ENCODE measurements at regions not wholly inside any gene's neighbourhood (a gene's known extent, or its start where the extent isn't known, plus 50 kb on each side); places are given as distances from the start of the nearest gene placed in this dataset.
A peak's percentile ranks its signal among the peaks of the same experiment; 100 is the strongest.

- DNase-seq (ENCODE audit: low read depth) = no peak
Measured at GRCh38 chr11:45473341-45473895, 187.3 kb upstream of the SYT13 start.

GRCh38 chr11:45472716-45473317 lies 186.7 kb upstream of the SYT13 start:
- no peak for DNase-seq (ENCODE audit: low read depth)

- no peak for DNase-seq (ENCODE audit: low read depth)
Measured at GRCh38 chr11:45471266-45471665, 185.1 kb upstream of the SYT13 start.

- no peak for DNase-seq (ENCODE audit: low read depth)
Measured at GRCh38 chr11:45470794-45471167, 184.6 kb upstream of the SYT13 start.

- peak; percentile 15 for DNase-seq (ENCODE audit: low read depth)
Measured at GRCh38 chr11:45470151-45470793, 184.1 kb upstream of the SYT13 start.

GRCh38 chr11:45468267-45468856 lies 182.2 kb upstream of the SYT13 start:
- DNase-seq (ENCODE audit: low read depth) = no peak

GRCh38 chr11:45463541-45463940 lies 177.4 kb upstream of the SYT13 start:
- no peak for DNase-seq (ENCODE audit: low read depth)

- no peak for DNase-seq (ENCODE audit: low read depth)
Measured at GRCh38 chr11:45461514-45461913, 175.4 kb upstream of the SYT13 start.

GRCh38 chr11:45459491-45459890 lies 173.3 kb upstream of the SYT13 start:
- no peak for DNase-seq (ENCODE audit: low read depth)

- DNase-seq (ENCODE audit: low read depth) = no peak
Measured at GRCh38 chr11:45458269-45458668, 172.1 kb upstream of the SYT13 start.

- DNase-seq (ENCODE audit: low read depth) = peak; percentile 12
Measured at GRCh38 chr11:45457649-45458048, 171.5 kb upstream of the SYT13 start.

- no peak for DNase-seq (ENCODE audit: low read depth)
Measured at GRCh38 chr11:45456686-45457085, 170.5 kb upstream of the SYT13 start.

GRCh38 chr11:45455536-45455935 lies 169.4 kb upstream of the SYT13 start:
- no peak for DNase-seq (ENCODE audit: low read depth)

GRCh38 chr11:45454917-45455401 lies 168.8 kb upstream of the SYT13 start:
- no peak for DNase-seq (ENCODE audit: low read depth)

GRCh38 chr11:45453721-45454120 lies 167.6 kb upstream of the SYT13 start:
- DNase-seq (ENCODE audit: low read depth) = no peak

GRCh38 chr11:45451766-45452440 lies 165.8 kb upstream of the SYT13 start:
- no peak for DNase-seq (ENCODE audit: low read depth)

- DNase-seq (ENCODE audit: low read depth) = no peak
Measured at GRCh38 chr11:45450189-45450588, 164.0 kb upstream of the SYT13 start.

GRCh38 chr11:45449036-45449601 lies 163.0 kb upstream of the SYT13 start:
- DNase-seq (ENCODE audit: low read depth) = no peak

- no peak for DNase-seq (ENCODE audit: low read depth)
Measured at GRCh38 chr11:45448561-45448960, 162.4 kb upstream of the SYT13 start.

GRCh38 chr11:45446998-45447397 lies 160.9 kb upstream of the SYT13 start:
- no peak for DNase-seq (ENCODE audit: low read depth)

GRCh38 chr11:45446434-45446833 lies 160.3 kb upstream of the SYT13 start:
- no peak for DNase-seq (ENCODE audit: low read depth)

GRCh38 chr11:45444796-45445195 lies 158.7 kb upstream of the SYT13 start:
- DNase-seq (ENCODE audit: low read depth) = no peak
